DLD1 (cell line): ENCODE measurements at regions not wholly inside any gene's neighbourhood (a gene's known extent, or its start where the extent isn't known, plus 50 kb on each side); places are given as distances from the start of the nearest gene placed in this dataset.

ENCODE experiments used
- in situ Hi-C: cut with HindIII; loops from 2 replicates; pipeline ENCODE4 v1.10.0; 2017; ENCODE audit warnings: low sequenced_read_pairs

- in situ Hi-C loops = no loop called here
Measured at GRCh38 chr3:72698154-72698917, 149.9 kb downstream of the SHQ1 start.

GRCh38 chr3:72697717-72698116 is 150.5 kb downstream of the SHQ1 start:
- in situ Hi-C loops = no loop called here

GRCh38 chr3:72696815-72697214 is 151.4 kb downstream of the SHQ1 start:
- in situ Hi-C loops = no loop called here

- in situ Hi-C loops = no loop called here
Measured at GRCh38 chr3:72694398-72694797, 153.8 kb downstream of the SHQ1 start.

- in situ Hi-C loops = no loop called here
Measured at GRCh38 chr3:72692990-72693389, 155.3 kb downstream of the SHQ1 start.

GRCh38 chr3:72690629-72691028 is 157.6 kb downstream of the SHQ1 start:
- in situ Hi-C loops = no loop called here

- in situ Hi-C loops = loop anchor here (5.0 kb wide), 1 partner anchor 54 kb away; no protein-coding TSS in a partner anchor
Measured at GRCh38 chr3:72682936-72683452, 165.3 kb downstream of the SHQ1 start.

GRCh38 chr3:72681598-72681997 is 166.6 kb downstream of the SHQ1 start:
- in situ Hi-C loops = loop anchor here (5.0 kb wide), 1 partner anchor 56 kb away; no protein-coding TSS in a partner anchor

- in situ Hi-C loops = loop anchor here (5.0 kb wide), 1 partner anchor 57 kb away; no protein-coding TSS in a partner anchor
Measured at GRCh38 chr3:72680766-72681165, 167.5 kb downstream of the SHQ1 start.

GRCh38 chr3:72679540-72680198 is 168.6 kb downstream of the SHQ1 start:
- in situ Hi-C loops = loop anchor here (5.0 kb wide), 1 partner anchor 58 kb away; no protein-coding TSS in a partner anchor

- in situ Hi-C loops = no loop called here
Measured at GRCh38 chr3:72678867-72679266, 169.4 kb downstream of the SHQ1 start.

GRCh38 chr3:72678380-72678779 is 169.9 kb downstream of the SHQ1 start:
- in situ Hi-C loops = no loop called here

GRCh38 chr3:72675243-72675642 is 173.0 kb downstream of the SHQ1 start:
- in situ Hi-C loops = no loop called here

GRCh38 chr3:72673011-72673771 is 175.1 kb downstream of the SHQ1 start:
- in situ Hi-C loops = no loop called here

- in situ Hi-C loops = loop anchor here (10.0 kb wide), 1 partner anchor 226 kb away; no protein-coding TSS in a partner anchor
Measured at GRCh38 chr3:72669224-72669623, 179.0 kb downstream of the SHQ1 start.

GRCh38 chr3:72666447-72666755 is 181.8 kb downstream of the SHQ1 start:
- in situ Hi-C loops = loop anchor here (10.0 kb wide), 1 partner anchor 228 kb away; no protein-coding TSS in a partner anchor

GRCh38 chr3:72665701-72666446 is 182.4 kb downstream of the SHQ1 start:
- in situ Hi-C loops = loop anchor here (10.0 kb wide), 1 partner anchor 229 kb away; no protein-coding TSS in a partner anchor

GRCh38 chr3:72665103-72665502 is 183.1 kb downstream of the SHQ1 start:
- in situ Hi-C loops = loop anchor here (10.0 kb wide), 1 partner anchor 230 kb away; no protein-coding TSS in a partner anchor

- in situ Hi-C loops = loop anchor here (10.0 kb wide), 1 partner anchor 230 kb away; no protein-coding TSS in a partner anchor
Measured at GRCh38 chr3:72664184-72664975, 183.9 kb downstream of the SHQ1 start.
